Liver (tissue), 8 donors: ENCODE measurements at regions not wholly inside any gene's neighbourhood (a gene's known extent, or its start where the extent isn't known, plus 50 kb on each side); places are given as distances from the start of the nearest gene placed in this dataset.
A peak's percentile ranks its signal among the peaks of the same experiment; 100 is the strongest.

ENCODE experiments used
- DNase-seq: peaks from one replicate; pipeline ENCODE4 v3.0.0-alpha.2; 2017; ENCODE audit warnings: low spot score
- H3K27ac ChIP-seq, 2 donors: one replicate each; pipeline ENCODE4 v1.7.0; 2013; ENCODE audit warnings: inconsistent platforms in 2 of 2, low read length in 2 of 2, control low read depth in 1 of 2, low read depth in 1 of 2, mild to moderate bottlenecking in 1 of 2
- H3K27me3 ChIP-seq, 4 donors: one replicate each; pipeline versions ENCODE4 v1.6.1 to v1.7.0; 2013; ENCODE audit warnings: low read length in 3 of 4, inconsistent platforms in 1 of 4, mild to moderate bottlenecking in 1 of 4, moderate library complexity in 1 of 4; ENCODE audit not compliant: control insufficient read depth in 4 of 4, insufficient read depth in 4 of 4
- H3K36me3 ChIP-seq, 4 donors: one replicate each; pipeline versions ENCODE4 v1.6.1 to v1.7.0; 2013; ENCODE audit warnings: low read length in 3 of 4, mild to moderate bottlenecking in 3 of 4, low read depth in 1 of 4, moderate library complexity in 1 of 4; ENCODE audit not compliant: control insufficient read depth in 4 of 4, insufficient read depth in 3 of 4
- H3K4me1 ChIP-seq, 4 donors: one replicate each; pipeline versions ENCODE4 v1.6.1 to v1.7.0; 2013; ENCODE audit warnings: low read length in 3 of 4, mild to moderate bottlenecking in 3 of 4, moderate library complexity in 1 of 4; ENCODE audit not compliant: control insufficient read depth in 4 of 4, insufficient read depth in 4 of 4
- H3K4me3 ChIP-seq, 3 donors: one replicate each; pipeline versions ENCODE4 v1.6.1 to v1.7.0; 2013; ENCODE audit warnings: low read length in 3 of 3, control low read depth in 1 of 3, low read depth in 1 of 3, mild to moderate bottlenecking in 1 of 3
- H3K9ac ChIP-seq, 2 donors: one replicate each; pipeline ENCODE4 v1.7.0; 2013; ENCODE audit warnings: low read length in 2 of 2, mild to moderate bottlenecking in 2 of 2, moderate library complexity in 2 of 2, control low read depth in 1 of 2, low read depth in 1 of 2
- H3K9me3 ChIP-seq, 4 donors: one replicate each; pipeline versions ENCODE4 v1.6.1 to v1.7.0; 2013; ENCODE audit warnings: low read length in 3 of 4; ENCODE audit not compliant: control insufficient read depth in 4 of 4
- EGR1 ChIP-seq, 2 donors: IDR thresholded peaks; 2 replicates each; pipeline ENCODE4 v1.6.1; 2016 to 2018; ENCODE audit warnings: antibody characterized with exemption in 2 of 2, low read depth in 2 of 2
- FOXA1 ChIP-seq: IDR thresholded peaks from 2 replicates; pipeline ENCODE4 v1.6.1; 2016; ENCODE audit warnings: antibody characterized with exemption
- FOXA2 ChIP-seq: IDR thresholded peaks from 2 replicates; pipeline ENCODE4 v1.6.1; 2016; ENCODE audit warnings: antibody characterized with exemption
- GABPA ChIP-seq, 2 donors: IDR thresholded peaks in 1 of 2; conservative IDR thresholded peaks in 1 of 2; 2 replicates each; pipeline ENCODE4 v1.6.1; 2016; ENCODE audit warnings: antibody characterized with exemption in 2 of 2, mild to moderate bottlenecking in 1 of 2, moderate library complexity in 1 of 2
- HNF4A ChIP-seq, 2 donors: conservative IDR thresholded peaks; 2 replicates each; pipeline ENCODE4 v1.6.1; 2016; ENCODE audit warnings: antibody characterized with exemption in 2 of 2, mild to moderate bottlenecking in 2 of 2
- HNF4G ChIP-seq: IDR thresholded peaks from 2 replicates; pipeline ENCODE4 v1.6.1; 2016; ENCODE audit warnings: antibody characterized with exemption
- JUND ChIP-seq, 2 donors: IDR thresholded peaks; 2 replicates each; pipeline ENCODE4 v1.6.1; 2016; ENCODE audit warnings: antibody characterized with exemption in 2 of 2
- NR2F2 ChIP-seq: IDR thresholded peaks from 2 replicates; pipeline ENCODE4 v1.6.1; 2016; ENCODE audit warnings: antibody characterized with exemption
- RAD21 ChIP-seq, 2 donors: IDR thresholded peaks; 2 replicates each; pipeline ENCODE4 v1.6.1; 2016; ENCODE audit warnings: antibody characterized with exemption in 2 of 2, mild to moderate bottlenecking in 2 of 2
- RXRA ChIP-seq, 2 donors: IDR thresholded peaks; 2 replicates each; pipeline ENCODE4 v1.6.1; 2017 to 2018; ENCODE audit warnings: antibody characterized with exemption in 2 of 2, mild to moderate bottlenecking in 1 of 2
- SP1 ChIP-seq: IDR thresholded peaks from 2 replicates; pipeline ENCODE4 v1.6.1; 2018; ENCODE audit warnings: antibody characterized with exemption, mild to moderate bottlenecking
- TAF1 ChIP-seq: conservative IDR thresholded peaks from 2 replicates; pipeline ENCODE4 v1.6.1; 2016; ENCODE audit warnings: antibody characterized with exemption, mild to moderate bottlenecking
- YY1 ChIP-seq: IDR thresholded peaks from 2 replicates; pipeline ENCODE4 v1.6.1; 2016; ENCODE audit warnings: antibody characterized with exemption, mild to moderate bottlenecking
- WGBS: extraction: QIAGEN DNeasy Blood & Tissue Kit; methylation state at CpG from one replicate; pipeline ENCODE4 v1.1.7; 2013; 5-methylcytosine and 5-hydroxymethylcytosine counted together
- TF ChIP-seq, protein P1 (sequence below): fragments of 150-350 bp; IDR thresholded peaks from 2 replicates; pipeline ENCODE4 v1.5.1; 2017; ENCODE audit warnings: improper control_type of control experiment, low read depth, low read length; ENCODE audit not compliant: missing input control
- TF ChIP-seq, protein P2 (sequence below): IDR thresholded peaks from 2 replicates; pipeline ENCODE4 v1.6.1; 2016; ENCODE audit warnings: antibody characterized with exemption
- TF ChIP-seq, protein P3 (sequence below): IDR thresholded peaks from 2 replicates; pipeline ENCODE4 v1.6.1; 2016; ENCODE audit warnings: antibody characterized with exemption
- TF ChIP-seq, protein P4 (sequence below): IDR thresholded peaks from 2 replicates; pipeline ENCODE4 v1.6.1; 2016; ENCODE audit warnings: antibody characterized with exemption
- TF ChIP-seq, protein P5 (sequence below): IDR thresholded peaks from 2 replicates; pipeline ENCODE4 v1.6.1; 2016; ENCODE audit warnings: antibody characterized with exemption, mild to moderate bottlenecking
- donor health status: healthy.
- donor health status: healthy.
- donor health status: healthy.
- donor health status: healthy.
- donor health status: healthy.

DNA sequence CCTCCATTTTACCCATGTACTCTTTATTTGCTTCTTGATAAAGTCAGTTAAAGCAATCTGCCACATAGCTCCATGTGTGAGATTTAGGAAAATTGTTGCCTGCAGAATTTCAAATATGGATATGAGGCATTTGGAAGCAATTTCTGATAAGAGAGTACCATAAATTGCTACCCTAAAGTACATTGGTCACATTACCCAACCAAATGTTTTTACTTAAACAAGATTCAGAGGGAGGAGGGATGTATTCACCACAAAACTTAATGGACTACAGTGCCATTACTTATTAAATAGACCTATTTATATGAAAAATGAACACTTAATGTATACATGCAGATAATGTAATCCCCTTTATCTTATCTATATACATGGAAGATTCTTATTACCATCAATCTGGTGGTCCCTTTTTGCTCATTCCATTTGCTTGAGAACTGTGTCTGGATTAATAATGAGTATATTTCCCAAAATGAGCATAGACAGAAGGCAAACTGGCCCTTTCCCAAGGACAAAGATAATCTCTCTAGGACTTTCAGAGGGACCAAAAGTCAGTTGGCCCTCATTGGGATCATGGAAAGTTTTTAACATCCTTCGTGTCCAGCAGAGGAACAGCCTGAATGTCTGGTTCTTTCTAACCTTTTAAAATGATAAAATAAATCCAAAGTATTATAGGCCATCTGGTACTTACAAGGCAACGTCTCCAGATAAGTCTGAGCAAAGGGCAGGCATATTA, 526.4 kb downstream of the CBLN4 start:
- TF ChIP-seq, protein P1, sequence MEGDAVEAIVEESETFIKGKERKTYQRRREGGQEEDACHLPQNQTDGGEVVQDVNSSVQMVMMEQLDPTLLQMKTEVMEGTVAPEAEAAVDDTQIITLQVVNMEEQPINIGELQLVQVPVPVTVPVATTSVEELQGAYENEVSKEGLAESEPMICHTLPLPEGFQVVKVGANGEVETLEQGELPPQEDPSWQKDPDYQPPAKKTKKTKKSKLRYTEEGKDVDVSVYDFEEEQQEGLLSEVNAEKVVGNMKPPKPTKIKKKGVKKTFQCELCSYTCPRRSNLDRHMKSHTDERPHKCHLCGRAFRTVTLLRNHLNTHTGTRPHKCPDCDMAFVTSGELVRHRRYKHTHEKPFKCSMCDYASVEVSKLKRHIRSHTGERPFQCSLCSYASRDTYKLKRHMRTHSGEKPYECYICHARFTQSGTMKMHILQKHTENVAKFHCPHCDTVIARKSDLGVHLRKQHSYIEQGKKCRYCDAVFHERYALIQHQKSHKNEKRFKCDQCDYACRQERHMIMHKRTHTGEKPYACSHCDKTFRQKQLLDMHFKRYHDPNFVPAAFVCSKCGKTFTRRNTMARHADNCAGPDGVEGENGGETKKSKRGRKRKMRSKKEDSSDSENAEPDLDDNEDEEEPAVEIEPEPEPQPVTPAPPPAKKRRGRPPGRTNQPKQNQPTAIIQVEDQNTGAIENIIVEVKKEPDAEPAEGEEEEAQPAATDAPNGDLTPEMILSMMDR, result no peak
- no peak for TF ChIP-seq HNF4G
- TF ChIP-seq FOXA2, result no peak
- TF ChIP-seq, protein P2, sequence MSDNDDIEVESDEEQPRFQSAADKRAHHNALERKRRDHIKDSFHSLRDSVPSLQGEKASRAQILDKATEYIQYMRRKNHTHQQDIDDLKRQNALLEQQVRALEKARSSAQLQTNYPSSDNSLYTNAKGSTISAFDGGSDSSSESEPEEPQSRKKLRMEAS, result no peak
- TF ChIP-seq TAF1, result no peak
- TF ChIP-seq, protein P3, sequence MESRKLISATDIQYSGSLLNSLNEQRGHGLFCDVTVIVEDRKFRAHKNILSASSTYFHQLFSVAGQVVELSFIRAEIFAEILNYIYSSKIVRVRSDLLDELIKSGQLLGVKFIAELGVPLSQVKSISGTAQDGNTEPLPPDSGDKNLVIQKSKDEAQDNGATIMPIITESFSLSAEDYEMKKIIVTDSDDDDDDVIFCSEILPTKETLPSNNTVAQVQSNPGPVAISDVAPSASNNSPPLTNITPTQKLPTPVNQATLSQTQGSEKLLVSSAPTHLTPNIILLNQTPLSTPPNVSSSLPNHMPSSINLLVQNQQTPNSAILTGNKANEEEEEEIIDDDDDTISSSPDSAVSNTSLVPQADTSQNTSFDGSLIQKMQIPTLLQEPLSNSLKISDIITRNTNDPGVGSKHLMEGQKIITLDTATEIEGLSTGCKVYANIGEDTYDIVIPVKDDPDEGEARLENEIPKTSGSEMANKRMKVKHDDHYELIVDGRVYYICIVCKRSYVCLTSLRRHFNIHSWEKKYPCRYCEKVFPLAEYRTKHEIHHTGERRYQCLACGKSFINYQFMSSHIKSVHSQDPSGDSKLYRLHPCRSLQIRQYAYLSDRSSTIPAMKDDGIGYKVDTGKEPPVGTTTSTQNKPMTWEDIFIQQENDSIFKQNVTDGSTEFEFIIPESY, result no peak
- no peak for TF ChIP-seq FOXA1
- TF ChIP-seq, protein P4, sequence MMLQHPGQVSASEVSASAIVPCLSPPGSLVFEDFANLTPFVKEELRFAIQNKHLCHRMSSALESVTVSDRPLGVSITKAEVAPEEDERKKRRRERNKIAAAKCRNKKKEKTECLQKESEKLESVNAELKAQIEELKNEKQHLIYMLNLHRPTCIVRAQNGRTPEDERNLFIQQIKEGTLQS, result no peak
- TF ChIP-seq RAD21 (IDR thresholded peaks at IDR 0.05), result peak in 1 of 2 donors; percentile 18
- TF ChIP-seq EGR1 (IDR thresholded peaks at IDR 0.05; ENCODE audit: low read depth in 2 of 2), result no peak
- no peak for TF ChIP-seq GABPA (IDR thresholded peaks at IDR 0.05 in 1 of 2, conservative IDR thresholded peaks at IDR 0.05 in 1 of 2)
- no peak for TF ChIP-seq SP1
- TF ChIP-seq NR2F2, result peak; percentile 67
- no peak overlapping the region for H3K4me3 ChIP-seq
- WGBS, result 41% methylated on average over 2 of the region's 2 CpGs
- H3K9ac ChIP-seq, result no peak overlapping the region
- no peak for DNase-seq
- no peaks in the 10 kb centered on the region for H3K27me3 ChIP-seq
- H3K4me1 ChIP-seq, result no peaks in the 10 kb centered on the region
- H3K9me3 ChIP-seq, result no peaks in the 10 kb centered on the region
- no peaks in the 10 kb centered on the region for H3K36me3 ChIP-seq
- H3K27ac ChIP-seq, result no peak overlapping the region

DNA sequence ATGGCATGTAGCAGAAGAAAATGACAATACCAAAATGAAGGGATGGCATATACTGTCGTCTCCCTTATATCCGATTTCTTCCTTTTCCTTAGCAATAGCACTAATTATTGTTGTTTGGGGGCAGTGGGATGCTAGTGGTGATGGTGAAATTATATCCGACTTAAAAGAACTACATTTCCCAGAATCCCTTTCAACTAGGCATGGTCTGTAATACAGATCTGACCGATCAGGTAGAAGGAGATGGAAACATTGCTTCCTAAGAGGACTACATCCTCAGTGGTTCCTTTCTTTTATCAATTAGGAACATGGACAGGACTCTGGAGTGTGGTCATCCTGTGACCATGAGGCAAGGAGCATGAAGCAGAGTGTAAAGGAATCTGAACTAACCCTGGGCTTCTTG, 532.6 kb downstream of the CBLN4 start:
- no peaks in the 10 kb centered on the region for H3K9me3 ChIP-seq
- 77% methylated on average over 4 of the region's 4 CpGs for WGBS
- no peak overlapping the region for H3K4me3 ChIP-seq
- no peak overlapping the region for H3K27ac ChIP-seq
- H3K9ac ChIP-seq, result no peak overlapping the region
- H3K36me3 ChIP-seq, result no peaks in the 10 kb centered on the region
- no peaks in the 10 kb centered on the region for H3K27me3 ChIP-seq
- no peak for DNase-seq
- H3K4me1 ChIP-seq, result peaks cover 3 to 12% (median 8%) of the 10 kb centered on the region in 4 donors
- TF ChIP-seq, protein P2, result no peak
- TF ChIP-seq, protein P3, result no peak
- TF ChIP-seq, protein P5, sequence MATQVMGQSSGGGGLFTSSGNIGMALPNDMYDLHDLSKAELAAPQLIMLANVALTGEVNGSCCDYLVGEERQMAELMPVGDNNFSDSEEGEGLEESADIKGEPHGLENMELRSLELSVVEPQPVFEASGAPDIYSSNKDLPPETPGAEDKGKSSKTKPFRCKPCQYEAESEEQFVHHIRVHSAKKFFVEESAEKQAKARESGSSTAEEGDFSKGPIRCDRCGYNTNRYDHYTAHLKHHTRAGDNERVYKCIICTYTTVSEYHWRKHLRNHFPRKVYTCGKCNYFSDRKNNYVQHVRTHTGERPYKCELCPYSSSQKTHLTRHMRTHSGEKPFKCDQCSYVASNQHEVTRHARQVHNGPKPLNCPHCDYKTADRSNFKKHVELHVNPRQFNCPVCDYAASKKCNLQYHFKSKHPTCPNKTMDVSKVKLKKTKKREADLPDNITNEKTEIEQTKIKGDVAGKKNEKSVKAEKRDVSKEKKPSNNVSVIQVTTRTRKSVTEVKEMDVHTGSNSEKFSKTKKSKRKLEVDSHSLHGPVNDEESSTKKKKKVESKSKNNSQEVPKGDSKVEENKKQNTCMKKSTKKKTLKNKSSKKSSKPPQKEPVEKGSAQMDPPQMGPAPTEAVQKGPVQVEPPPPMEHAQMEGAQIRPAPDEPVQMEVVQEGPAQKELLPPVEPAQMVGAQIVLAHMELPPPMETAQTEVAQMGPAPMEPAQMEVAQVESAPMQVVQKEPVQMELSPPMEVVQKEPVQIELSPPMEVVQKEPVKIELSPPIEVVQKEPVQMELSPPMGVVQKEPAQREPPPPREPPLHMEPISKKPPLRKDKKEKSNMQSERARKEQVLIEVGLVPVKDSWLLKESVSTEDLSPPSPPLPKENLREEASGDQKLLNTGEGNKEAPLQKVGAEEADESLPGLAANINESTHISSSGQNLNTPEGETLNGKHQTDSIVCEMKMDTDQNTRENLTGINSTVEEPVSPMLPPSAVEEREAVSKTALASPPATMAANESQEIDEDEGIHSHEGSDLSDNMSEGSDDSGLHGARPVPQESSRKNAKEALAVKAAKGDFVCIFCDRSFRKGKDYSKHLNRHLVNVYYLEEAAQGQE, result no peak
- TF ChIP-seq TAF1 (no peak), HNF4A (conservative IDR thresholded peaks at IDR 0.05) (no peak), EGR1 (IDR thresholded peaks at IDR 0.05; ENCODE audit: low read depth in 2 of 2) (no peak), GABPA (IDR thresholded peaks at IDR 0.05 in 1 of 2, conservative IDR thresholded peaks at IDR 0.05 in 1 of 2) (no peak), YY1 (no peak), SP1 (no peak), JUND (IDR thresholded peaks at IDR 0.05) (no peak), HNF4G (no peak), RAD21 (IDR thresholded peaks at IDR 0.05) (no peak), NR2F2 (no peak), RXRA (IDR thresholded peaks at IDR 0.05) (no peak), FOXA1 (no peak), FOXA2 (no peak)
- TF ChIP-seq, protein P1, result no peak
